ENCODE measurements at regions not wholly inside any gene's neighbourhood (a gene's known extent, or its start where the extent isn't known, plus 50 kb on each side); places are given as distances from the start of the nearest gene placed in this dataset.
"Not testable (repeated sequence)": the region's sequence is repeated elsewhere in the genome, so short reads cannot be mapped to it uniquely, and the experiment has no call there.

DNA sequence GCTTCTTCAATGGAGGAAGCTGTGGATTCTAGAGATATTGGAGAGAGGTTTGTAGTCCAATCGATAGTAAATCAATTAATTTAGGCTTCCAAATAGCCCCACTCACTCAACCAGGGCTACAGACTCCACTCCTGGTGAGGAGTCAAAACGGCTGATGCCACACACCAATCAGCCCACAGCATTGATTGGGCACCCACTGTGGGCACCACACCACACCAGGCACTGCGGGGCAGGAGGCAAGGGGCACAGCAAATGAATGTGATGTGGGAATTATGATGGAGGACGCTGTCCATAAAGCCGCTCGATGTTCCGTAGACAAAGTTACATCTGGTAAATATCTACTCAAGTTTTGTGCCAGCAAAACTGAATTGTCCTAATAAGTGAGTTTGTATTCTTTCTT lies 547.3 kb upstream of the CADM1 start:
- no peak for DNase-seq (ENCODE audit: low read depth in 2 of 2)

DNA sequence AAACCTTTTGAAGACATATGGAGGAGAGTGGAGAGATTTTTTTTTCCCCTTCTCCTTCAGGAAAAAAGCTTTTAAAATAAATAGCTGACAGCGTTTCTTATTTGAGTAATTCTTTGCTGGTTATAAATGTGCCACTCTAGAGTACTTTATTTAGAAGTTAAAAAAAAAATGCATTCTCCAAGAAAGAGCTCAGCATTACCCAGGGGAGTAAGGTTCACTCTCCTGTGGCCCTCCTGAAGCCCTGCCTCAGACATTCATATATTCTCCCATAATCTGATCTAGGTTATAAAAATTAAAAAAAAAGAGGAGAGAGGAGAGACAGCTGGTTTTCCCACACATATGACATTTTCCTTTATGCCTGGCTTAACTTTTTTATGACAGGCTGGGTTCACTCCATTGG lies 545.2 kb upstream of the CADM1 start:
- no peak for DNase-seq (ENCODE audit: low read depth in 2 of 2)

DNA sequence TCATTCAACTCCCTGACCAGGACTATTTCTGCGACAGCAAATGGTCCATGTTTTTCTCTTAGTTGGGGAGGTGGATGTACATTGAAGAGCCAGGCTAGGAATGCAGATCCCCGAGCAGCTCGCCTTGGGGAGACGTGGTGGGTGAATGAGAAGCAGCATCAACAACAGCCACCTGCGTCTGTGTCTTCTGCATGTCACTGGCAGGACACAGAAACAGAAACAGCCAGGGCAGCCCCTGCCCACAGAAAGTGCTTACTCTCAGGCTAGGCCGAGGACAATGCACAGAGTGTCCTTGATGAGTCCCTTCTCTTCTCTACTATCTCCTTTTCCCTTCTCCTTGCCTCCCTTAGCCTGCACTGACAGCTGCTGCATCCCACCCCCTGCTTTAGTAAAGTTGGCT lies 541.9 kb upstream of the CADM1 start:
- no peak for DNase-seq (ENCODE audit: low read depth in 2 of 2)

DNA sequence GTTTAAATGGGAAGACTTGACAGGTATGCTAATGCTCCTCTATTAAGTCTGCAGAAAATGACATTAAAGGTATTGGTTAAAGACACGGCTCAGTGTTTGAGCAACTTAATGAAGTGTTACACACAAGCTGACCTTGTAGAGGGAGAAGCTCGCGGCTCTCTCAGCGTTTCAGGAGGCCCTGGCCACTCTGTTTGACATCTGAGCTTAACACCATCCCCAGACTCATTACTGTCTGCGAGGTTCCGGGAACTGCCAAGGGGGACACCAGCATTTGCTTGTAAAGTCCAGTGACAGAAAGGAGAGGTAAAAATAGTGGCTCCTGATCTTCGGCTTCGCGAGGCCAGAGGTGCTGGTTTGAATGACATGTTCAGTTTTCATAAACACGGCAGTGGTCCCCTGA lies 540.7 kb upstream of the CADM1 start:
- no peak for DNase-seq (ENCODE audit: low read depth in 2 of 2)

DNA sequence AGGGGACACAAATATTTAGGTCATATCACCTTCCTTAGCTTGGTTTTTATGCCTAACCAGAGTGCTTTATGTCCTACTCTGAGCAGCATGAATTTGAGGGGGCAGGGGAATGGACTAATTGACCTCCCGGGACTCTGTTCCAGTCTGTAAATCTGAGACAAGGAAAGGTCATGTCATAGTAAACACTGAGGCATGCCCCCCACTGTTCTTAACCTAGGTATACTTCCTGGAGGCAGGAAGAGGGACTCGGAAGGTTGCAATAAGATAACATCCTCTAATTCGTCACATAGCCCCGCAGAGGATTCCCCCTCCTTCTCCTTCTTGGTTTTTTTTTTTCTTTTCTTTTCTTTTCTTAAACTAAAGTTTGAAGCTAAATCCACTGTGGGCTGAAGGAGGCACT lies 540.3 kb upstream of the CADM1 start:
- no peak for DNase-seq (ENCODE audit: low read depth in 2 of 2)

DNA sequence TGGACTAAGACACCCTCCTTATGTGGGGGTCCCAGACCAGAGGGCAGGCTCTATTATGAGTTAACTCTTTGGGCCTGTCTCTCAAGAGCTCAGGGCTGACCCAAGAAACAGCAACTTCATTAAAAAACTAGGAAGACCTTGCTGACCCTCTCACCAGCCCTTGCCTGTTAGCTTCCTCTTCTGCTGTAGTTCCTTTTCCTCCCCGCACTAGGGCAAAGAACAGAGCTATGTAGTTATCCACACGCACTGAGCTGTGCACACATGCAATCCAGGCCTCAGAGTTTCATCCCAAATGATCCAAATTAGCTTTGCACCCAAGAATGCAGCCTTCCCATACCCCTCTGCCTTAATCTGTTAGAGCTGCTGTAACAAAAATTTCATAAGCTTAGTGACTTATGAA lies 539.6 kb upstream of the CADM1 start:
- no peak for DNase-seq (ENCODE audit: low read depth in 2 of 2)

DNA sequence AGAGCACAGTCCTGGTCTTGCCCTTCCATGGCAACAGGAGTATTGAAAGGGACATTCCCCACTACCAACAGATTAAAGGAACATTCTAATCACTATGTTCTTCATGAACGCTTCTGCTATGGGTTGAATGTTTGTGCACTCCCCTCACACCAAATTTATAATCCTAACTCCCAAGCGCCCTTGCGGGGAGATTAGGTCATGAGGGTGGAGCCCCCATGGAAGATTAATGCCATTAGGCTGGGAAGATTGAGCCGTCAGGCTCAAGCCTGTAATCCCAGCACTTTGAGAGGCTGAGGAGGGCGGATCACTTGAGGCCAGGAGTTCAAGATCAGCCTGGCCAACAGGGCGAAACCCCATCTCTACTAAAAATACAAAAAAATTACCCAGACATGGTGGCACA lies 538.8 kb upstream of the CADM1 start:
- DNase-seq (ENCODE audit: low read depth in 2 of 2), result not testable (repeated sequence)

DNA sequence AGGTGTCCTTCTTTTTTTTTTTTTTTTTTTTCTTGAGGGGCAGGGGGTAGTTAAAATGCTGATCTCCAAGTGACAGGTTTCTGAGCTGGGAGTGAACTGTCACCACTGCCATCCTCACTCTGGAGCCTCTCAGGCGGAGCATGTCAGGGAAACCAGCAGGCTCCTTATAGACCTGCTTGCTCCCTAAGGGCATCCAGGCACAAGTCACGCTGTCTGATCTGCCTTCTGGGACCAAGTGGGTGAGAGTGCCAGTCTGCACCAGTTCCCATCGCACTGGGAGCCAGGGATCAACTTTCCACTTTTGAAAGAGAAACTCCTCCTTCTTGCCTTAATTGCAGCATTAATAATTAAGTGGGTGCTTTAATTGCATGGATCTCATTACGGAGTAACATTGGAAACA lies 537.9 kb upstream of the CADM1 start:
- no peak for DNase-seq (ENCODE audit: low read depth in 2 of 2)

DNA sequence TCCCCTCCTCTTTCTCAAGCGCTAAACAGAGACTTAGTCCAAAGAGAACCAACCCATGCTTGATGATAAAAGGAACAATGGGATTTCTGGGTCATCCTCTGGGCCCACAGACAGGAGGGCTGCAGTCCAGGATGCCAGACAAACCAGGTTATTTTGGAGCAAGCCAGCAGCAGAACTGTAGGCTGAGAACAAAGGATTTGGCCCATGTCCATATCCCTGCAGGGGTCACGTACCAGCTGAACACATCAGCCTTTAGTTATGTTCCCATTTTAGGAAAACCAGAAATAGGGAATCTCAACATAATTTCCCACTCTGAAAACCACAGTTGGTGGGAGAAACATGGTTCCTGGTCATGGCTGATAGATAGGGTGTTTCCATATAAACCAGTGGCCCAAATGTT lies 533.6 kb upstream of the CADM1 start:
- no peak for DNase-seq (ENCODE audit: low read depth in 2 of 2)

DNA sequence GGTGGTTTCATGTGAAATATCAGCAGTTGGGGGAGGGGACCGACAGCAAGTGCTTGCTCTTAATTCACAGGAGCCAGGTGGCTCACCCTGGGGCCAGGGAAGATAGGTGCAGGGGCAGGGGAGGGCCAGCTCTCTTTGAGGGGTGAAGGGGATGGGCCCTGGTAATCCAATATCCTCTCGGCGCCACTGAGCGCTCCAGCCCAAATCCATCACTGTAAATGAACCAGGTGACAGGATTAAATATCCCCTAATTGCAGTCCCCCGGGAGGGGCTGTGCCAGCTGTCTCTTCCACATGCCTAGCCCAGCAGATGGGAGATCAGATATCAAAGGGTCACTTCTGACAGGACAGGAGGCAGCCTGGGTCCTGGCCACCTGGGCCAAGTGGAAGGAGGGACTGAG lies 531.8 kb upstream of the CADM1 start:
- no peak for DNase-seq (ENCODE audit: low read depth in 2 of 2)

DNA sequence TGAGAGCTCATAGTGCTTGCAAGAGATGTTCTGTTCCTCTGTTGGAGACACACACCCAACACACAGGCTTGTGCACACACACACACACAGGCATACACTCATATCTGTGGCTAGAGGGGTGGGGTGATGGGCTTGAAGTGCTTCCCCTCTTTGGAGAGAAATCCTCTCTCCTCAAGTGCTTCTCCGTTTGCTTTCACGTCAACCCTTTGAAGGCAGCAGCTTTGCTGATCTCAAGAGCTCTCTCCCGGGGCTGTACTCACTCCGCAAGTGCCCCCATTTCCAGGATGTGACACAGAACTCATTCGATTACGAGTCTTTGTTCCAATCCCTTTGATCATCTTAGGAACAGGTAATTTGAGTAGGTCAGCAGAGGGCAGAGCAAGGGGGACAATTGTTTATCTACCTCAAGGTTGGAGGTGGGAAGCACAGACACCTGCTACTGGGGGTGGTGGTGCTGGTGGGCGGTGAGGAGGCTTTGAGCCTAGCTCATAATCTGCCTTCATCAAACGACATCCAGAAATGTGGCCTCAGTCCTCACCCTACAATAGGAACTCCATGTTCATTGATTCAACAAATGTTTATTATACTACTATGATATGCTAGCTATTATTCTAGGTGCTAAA lies 529.8 kb upstream of the CADM1 start:
- DNase-seq (ENCODE audit: low read depth in 2 of 2), result no peak

DNA sequence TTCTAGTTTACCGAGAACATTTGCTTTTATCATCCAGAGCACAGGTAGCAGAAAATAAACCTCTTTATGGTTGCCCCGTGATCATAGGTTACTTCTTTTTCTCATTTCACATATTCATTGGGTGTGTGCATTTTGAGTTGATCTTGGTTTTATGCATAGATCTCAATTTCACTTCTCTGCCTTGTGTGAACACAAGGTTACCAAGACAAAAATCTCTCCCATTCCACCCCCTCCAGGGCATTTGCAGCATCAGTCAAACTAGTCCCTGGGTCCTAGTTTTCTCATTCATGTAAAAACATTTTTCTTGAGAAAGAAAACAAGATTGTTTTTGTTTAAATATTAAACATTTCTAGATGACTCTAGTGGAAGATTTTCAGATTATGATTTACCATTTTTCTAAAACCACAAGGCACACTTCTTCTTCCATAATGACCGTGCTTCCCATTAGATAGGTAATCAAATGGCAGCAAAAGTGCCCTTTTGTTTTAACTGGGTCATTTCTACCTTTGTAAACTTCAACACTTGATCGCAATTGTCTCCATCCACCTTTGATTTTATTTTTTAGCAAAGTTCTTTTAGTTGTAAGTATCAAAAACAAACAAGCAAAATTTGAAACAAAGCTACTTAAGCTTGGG lies 526.6 kb upstream of the CADM1 start:
- DNase-seq (ENCODE audit: low read depth in 2 of 2), result no peak

DNA sequence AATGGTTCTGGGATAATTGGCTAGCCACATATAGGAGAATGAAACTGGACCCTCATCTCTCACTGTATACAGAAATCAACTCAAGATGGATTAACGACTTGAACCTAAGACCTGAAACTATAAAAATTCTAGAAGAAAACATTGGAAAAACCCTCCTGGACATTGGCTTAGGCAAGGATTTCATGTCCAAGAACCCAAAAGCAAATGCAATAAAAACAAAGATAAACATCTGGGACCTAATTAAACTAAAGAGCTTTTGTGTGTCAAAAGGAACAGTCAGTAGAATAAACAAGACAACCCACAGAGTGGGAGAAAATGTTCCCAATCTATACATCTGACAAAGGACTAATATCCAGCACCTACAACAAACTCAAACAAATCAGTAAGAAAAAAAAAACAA lies 524.3 kb upstream of the CADM1 start:
- not testable (repeated sequence) for DNase-seq (ENCODE audit: low read depth in 2 of 2)

DNA sequence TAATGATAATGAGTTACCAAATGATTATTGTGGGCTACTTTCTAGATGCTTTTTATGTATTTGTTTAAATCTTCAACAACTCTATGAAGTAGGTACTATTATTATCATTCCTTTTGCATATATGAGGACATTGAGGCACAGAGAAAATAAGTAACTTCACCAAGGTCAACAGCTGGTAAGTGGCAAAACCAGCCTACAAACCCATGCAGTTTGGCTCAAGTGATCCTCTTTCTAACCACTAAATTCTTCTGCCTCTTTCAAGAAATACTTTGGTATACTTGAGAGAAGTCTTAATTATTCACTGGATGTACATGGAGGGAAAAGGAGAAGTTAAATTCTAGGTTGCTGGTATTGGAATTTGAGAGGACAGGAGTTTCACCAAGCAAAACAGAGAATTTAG lies 495.2 kb upstream of the CADM1 start:
- no peak for DNase-seq (ENCODE audit: low read depth in 2 of 2)

DNA sequence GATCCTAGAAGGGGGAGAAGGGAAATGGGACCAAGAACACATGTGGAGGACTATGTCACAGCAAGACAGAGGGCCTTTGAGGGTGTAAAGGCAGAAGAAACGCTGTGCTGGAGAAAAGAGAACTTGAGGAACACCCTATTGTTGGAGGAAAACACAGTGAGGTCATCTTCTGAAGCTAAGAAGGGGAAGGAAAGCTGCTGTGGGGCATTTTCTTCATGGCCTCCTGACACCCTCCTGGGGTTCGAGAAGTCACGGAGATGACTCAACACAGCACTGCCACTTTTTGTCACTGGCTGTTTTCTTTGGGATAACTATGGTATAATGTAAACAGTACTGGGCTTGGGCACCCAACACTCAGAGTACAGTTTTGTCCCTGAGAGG lies 492.6 kb upstream of the CADM1 start:
- no peak for DNase-seq (ENCODE audit: low read depth in 2 of 2)

DNA sequence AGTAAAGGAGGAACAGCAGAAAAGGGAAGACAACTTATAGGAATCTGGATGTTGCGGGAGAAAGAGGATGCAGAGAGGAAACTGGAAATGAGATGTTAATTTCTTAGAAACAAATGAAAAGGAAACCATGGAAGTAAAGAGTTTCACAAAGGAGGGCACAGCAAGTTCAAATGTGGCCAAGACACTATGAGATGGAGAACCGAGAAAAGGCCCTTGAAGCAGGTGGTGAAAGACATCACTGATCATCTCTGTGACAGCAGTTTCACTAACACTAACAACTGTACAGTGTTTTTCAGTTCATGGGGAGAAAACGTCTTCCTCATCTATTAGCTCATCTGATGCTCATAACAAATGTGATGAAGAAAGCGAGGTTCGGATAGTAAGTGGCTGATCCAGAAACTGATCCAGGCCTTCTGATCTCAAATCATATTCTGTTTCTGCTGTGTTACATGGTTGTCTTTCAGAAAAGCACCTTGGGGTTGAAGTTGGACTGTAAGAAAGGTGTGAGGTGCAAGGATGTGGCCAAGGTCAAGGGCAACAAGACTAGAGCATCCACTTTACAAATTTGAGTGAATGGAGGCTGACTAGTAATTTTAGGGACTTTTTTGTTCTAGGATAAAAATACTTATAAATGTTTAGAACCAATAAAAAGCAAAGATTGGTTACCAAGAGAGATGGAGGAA lies 492.1 kb upstream of the CADM1 start:
- no peak for DNase-seq (ENCODE audit: low read depth in 2 of 2)

DNA sequence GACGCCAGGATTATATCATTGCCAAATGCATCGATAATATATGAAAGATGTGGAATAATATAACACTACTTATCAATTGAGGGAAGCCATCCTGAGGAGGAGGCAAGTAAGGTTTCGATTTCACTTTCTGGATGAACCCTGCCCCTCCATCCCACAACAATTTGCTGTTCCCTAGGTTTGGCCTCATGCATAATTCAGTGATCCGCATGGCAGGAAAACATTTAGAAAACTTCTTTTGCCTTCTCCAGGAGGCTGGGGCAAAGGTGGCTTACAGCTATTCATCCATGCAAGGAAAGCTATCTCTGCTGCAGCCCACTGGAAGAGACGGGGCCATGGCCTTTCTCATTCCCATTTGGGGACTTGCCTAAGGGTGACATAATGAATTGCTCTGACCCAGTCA lies 489.4 kb upstream of the CADM1 start:
- no peak for DNase-seq (ENCODE audit: low read depth in 2 of 2)

DNA sequence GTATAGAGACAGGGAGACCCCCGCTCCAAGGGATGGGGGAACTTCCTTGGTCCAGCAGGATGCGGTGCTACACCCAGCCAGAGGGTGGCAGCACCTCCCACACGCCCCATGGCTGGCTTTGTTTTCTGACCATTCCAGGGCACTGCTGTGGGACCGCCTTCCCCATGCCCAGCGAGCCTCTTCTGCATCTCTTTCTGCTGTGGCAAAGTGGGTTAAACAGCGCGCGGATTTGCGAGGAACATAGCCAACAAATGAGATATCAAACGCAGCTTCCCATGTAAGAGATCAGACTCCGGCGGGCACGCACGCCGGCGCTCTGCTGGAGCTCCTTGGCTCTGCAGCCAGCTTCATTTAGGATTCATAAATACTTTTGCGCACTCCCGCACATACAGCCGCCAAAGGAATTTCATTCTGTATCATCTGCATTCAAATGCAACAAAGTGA lies 485.8 kb upstream of the CADM1 start:
- no peak for DNase-seq (ENCODE audit: low read depth in 2 of 2)

DNA sequence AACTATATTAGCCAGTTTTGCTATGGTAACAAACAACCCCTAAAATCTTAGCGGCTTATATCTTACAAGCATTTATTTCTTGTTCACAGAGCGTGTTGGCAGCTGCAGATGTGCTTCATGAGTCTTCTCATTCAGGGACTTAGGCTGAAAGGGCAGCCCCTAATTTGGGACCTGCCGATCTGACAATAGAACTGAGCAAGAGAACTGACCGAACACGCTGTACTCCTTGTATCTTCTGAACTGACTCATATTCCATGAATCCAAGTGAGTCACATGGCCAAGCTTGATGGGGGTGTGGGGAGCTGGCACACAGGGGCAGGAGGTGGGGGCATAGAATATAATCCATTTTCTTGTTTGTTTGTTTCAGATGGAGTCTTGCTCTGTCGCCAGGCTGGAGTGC lies 481.7 kb upstream of the CADM1 start:
- DNase-seq (ENCODE audit: low read depth in 2 of 2), result no peak

DNA sequence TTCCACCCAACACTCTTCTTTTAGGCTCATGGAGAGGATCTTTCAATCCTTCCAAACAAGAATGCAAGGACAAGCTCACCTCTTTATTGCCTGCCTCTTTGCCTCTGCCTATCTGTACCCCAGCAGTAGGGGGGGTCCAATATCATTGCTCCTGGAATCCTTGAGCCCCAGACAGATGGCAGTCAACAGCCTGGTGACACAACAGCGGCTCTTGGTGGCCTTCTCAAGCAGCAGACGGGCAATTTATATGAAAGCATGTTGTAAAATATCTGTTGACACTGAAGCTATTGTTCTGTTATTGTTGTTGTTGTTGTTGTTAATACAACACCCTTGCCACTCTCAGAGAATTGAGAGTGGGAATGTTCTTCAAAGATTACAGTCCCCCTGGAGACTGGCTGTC lies 480.0 kb upstream of the CADM1 start:
- DNase-seq (ENCODE audit: low read depth in 2 of 2), result no peak

DNA sequence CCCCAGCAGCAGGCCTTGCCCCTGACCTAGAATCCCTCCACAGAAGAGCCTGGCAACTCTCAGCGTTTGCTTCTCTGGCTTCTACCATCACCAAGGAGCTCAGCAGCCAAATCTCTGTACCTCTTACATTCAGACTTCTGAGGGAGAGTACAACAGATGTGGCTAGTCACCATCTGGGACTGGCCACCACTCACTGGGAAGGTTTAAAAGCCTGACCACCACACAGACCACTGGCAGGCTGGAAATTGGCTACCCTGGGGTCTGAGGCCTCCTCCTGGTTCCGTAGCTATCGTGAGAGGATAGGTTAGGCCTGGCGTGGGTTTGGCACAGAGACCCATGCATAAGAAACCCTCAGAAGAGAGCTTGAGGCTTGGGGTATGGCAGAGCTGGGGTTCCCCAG lies 478.5 kb upstream of the CADM1 start:
- DNase-seq (ENCODE audit: low read depth in 2 of 2), result no peak

DNA sequence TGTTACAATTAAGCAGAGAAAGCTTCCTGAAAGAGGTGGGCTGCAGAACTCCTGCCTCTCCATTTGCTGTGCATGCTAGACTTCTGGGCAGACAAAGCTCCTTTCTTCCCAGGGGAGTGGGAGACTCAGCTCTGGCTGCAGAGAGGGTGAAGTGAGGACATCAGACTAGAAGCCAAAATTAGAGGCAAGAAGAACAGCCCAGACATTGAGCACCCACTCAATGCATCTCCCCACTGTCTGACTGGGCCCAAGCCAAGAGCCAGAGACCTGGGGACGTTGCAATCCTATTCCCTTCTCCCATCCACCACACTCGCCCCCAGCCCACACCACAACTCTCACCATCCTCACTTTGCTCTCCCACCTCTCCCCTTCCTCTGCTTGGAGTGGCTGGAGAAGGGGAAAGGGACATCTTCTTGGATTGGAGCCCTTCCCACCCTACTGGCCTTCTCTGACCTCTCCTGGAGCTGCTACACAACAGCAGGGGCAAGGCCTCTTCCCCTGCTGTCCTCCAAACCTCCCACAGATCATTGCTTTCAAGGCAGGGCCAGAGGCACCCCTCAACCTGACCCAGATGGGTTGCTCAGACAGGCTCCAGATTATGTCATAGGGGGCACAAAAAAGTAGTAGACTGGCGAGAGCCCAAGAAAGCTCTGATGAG lies 477.7 kb upstream of the CADM1 start:
- DNase-seq (ENCODE audit: low read depth in 2 of 2), result no peak

DNA sequence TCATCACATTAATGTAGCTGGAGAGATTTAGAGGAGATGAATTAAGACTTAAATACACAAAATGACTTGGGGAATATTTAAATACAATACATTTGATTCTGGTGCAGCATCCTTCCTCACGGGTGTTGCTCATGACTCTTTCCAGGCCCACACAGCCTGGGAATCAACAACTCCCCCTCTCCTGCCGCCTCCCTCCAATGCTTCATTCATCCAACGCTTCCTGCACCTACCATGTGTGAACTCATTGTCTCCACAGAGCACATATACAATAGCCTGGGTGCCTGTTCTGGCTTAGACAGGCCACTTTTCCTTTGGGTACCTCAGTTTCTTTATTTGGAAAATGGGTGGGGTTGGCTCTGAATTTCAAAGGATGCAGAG lies 476.9 kb upstream of the CADM1 start:
- DNase-seq (ENCODE audit: low read depth in 2 of 2), result no peak
